ENCODE measurements at regions not wholly inside any gene's neighbourhood (a gene's known extent, or its start where the extent isn't known, plus 50 kb on each side); places are given as distances from the start of the nearest gene placed in this dataset.

DNA sequence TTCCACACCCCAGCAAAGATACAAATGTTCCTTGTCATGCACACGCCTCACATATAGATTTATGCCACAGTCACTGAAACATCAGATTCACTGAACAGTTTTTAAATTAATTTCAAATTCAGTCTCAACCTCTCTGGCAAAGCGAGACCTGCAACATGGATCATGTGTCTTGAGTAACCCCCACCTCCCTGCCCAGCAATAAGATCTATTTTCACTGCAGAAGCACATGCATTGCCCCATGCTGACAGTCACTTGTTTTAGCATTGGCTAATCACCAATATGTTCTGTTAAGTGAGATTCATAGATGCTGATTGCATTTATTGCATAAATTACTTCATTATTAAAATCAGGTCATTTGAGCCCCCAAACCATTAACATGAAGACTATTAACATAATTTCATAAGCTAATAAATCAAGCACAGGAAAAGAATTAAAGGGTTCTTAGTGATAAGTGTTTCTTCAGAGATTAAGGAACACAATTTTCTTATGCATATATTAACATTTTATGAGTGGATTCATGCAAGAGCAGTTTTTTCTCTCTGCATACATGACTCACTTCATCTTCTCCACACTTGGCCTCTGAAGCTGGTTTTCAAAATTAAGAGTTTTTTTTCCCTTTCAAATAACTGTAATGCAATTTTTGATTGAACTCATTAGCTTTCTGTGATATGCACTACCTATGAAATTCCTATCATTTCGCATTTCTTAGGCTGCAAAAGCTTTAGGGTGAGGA lies 173.2 kb upstream of the SOX4 start:
- no TSS peak for BruUV-seq (replicated peaks)
- H3K27me3 ChIP-seq (ENCODE audit: insufficient read depth, low read length), result no peaks in the 10 kb centered on the region
- DNase-seq (ENCODE audit: low read depth, low spot score), result no peak
- intact Hi-C loops (cut with micrococcal nuclease), result no loop called here
- CTCF ChIA-PET, result no interaction called here
- no peaks in the 10 kb centered on the region for H3K36me3 ChIP-seq (ENCODE audit: control insufficient read depth in 1 of 2, insufficient read depth in 2 of 2, low read length in 2 of 2)
- H3K4me1 ChIP-seq (ENCODE audit: control insufficient read depth in 1 of 2, insufficient read depth in 2 of 2, low read length in 2 of 2), result no peaks in the 10 kb centered on the region
- no peak overlapping the region for H3K27ac ChIP-seq (ENCODE audit: low read depth, low read length)
- H3K79me2 ChIP-seq (ENCODE audit: insufficient read depth, low read length), result no peaks in the 10 kb centered on the region
- no peaks in the 10 kb centered on the region for H3K9me3 ChIP-seq (ENCODE audit: control insufficient read depth in 1 of 2, insufficient read depth in 1 of 2, low read depth in 1 of 2, low read length in 2 of 2)
- H4K20me1 ChIP-seq (ENCODE audit: insufficient read depth), result no peaks in the 10 kb centered on the region
- RAD21 ChIA-PET (ENCODE audit: low non-redundant PET in 1 of 2, low total read pairs in 2 of 2, uncharacterized antibody in 2 of 2, unreplicated experiment in 2 of 2), result no interaction called here
- H2AFZ ChIP-seq (ENCODE audit: low read depth, low read length, poor library complexity, severe bottlenecking), result no peak overlapping the region
- TF ChIP-seq, protein P1, sequence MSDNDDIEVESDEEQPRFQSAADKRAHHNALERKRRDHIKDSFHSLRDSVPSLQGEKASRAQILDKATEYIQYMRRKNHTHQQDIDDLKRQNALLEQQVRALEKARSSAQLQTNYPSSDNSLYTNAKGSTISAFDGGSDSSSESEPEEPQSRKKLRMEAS (IDR thresholded peaks at IDR 0.05), result no peak
- TF ChIP-seq CBX3 (IDR thresholded peaks at IDR 0.05; ENCODE audit: low read depth), result no peak
- TF ChIP-seq, protein P2, sequence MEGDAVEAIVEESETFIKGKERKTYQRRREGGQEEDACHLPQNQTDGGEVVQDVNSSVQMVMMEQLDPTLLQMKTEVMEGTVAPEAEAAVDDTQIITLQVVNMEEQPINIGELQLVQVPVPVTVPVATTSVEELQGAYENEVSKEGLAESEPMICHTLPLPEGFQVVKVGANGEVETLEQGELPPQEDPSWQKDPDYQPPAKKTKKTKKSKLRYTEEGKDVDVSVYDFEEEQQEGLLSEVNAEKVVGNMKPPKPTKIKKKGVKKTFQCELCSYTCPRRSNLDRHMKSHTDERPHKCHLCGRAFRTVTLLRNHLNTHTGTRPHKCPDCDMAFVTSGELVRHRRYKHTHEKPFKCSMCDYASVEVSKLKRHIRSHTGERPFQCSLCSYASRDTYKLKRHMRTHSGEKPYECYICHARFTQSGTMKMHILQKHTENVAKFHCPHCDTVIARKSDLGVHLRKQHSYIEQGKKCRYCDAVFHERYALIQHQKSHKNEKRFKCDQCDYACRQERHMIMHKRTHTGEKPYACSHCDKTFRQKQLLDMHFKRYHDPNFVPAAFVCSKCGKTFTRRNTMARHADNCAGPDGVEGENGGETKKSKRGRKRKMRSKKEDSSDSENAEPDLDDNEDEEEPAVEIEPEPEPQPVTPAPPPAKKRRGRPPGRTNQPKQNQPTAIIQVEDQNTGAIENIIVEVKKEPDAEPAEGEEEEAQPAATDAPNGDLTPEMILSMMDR (IDR thresholded peaks at IDR 0.05 in 2 of 3, conservative IDR thresholded peaks at IDR 0.05 in 1 of 3; ENCODE audit: borderline replicate concordance in 1 of 3, insufficient read depth in 1 of 3, low read depth in 2 of 3, low read length in 2 of 3), result no peak
- no peak for TF ChIP-seq ELF1 (IDR thresholded peaks at IDR 0.05; ENCODE audit: borderline replicate concordance, low read depth)
- TF ChIP-seq ZFX (IDR thresholded peaks at IDR 0.05), result no peak
- TF ChIP-seq FOSL1 (IDR thresholded peaks at IDR 0.05; ENCODE audit: low read depth), result no peak
- TF ChIP-seq, protein P3, sequence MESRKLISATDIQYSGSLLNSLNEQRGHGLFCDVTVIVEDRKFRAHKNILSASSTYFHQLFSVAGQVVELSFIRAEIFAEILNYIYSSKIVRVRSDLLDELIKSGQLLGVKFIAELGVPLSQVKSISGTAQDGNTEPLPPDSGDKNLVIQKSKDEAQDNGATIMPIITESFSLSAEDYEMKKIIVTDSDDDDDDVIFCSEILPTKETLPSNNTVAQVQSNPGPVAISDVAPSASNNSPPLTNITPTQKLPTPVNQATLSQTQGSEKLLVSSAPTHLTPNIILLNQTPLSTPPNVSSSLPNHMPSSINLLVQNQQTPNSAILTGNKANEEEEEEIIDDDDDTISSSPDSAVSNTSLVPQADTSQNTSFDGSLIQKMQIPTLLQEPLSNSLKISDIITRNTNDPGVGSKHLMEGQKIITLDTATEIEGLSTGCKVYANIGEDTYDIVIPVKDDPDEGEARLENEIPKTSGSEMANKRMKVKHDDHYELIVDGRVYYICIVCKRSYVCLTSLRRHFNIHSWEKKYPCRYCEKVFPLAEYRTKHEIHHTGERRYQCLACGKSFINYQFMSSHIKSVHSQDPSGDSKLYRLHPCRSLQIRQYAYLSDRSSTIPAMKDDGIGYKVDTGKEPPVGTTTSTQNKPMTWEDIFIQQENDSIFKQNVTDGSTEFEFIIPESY (IDR thresholded peaks at IDR 0.05; ENCODE audit: extremely low read depth, insufficient replicate concordance, low read length), result no peak
- H3K9me2 ChIP-seq (ENCODE audit: insufficient read depth), result no peaks in the 10 kb centered on the region
- POLR2A ChIA-PET, result no interaction called here
- no peak overlapping the region for H3K4me3 ChIP-seq (replicated peaks in 1 of 2; ENCODE audit: low read depth in 1 of 2, low read length in 2 of 2)
- H3K4me2 ChIP-seq (ENCODE audit: low read length), result no peak overlapping the region
- no peak for ATAC-seq
- H3K9ac ChIP-seq (ENCODE audit: low read length), result no peak overlapping the region

Measured in HCT116 (cell line).